Transverse colon (tissue), 4 donors: ENCODE measurements at regions not wholly inside any gene's neighbourhood (a gene's known extent, or its start where the extent isn't known, plus 50 kb on each side); places are given as distances from the start of the nearest gene placed in this dataset.

Source experiments
- DNase-seq: peaks from one replicate; pipeline ENCODE4 v3.0.0-alpha.2; 2019
- H3K27ac ChIP-seq, 4 donors: fragments of 200-600 bp; sonication (generic); 2 replicates each; pipeline ENCODE4 v1.5.1; 2016 to 2018; ENCODE audit warnings: inconsistent platforms in 4 of 4
- H3K27me3 ChIP-seq: fragments of 200-600 bp; sonication (generic); 2 replicates; pipeline ENCODE4 v1.5.1; 2017; ENCODE audit warnings: inconsistent platforms
- H3K36me3 ChIP-seq, 4 donors: fragments of 200-600 bp; sonication (generic); 2 replicates each; pipeline ENCODE4 v1.5.1; 2017 to 2019; ENCODE audit warnings: inconsistent platforms in 4 of 4
- H3K4me1 ChIP-seq, 4 donors: fragments of 200-600 bp; sonication (generic); 2 replicates each; pipeline ENCODE4 v1.5.1; 2017 to 2020; ENCODE audit warnings: inconsistent platforms in 4 of 4
- H3K4me3 ChIP-seq, 4 donors: fragments of 200-600 bp; sonication (generic); 1 replicate in 1 of 4; 2 replicates in 3 of 4; pipeline versions ENCODE4 v1.5.1 to v1.6.1; 2017 to 2019; ENCODE audit warnings: inconsistent platforms in 4 of 4
- H3K9me3 ChIP-seq, 2 donors: fragments of 200-600 bp; sonication (generic); 2 replicates each; pipeline ENCODE4 v1.5.1; 2017 to 2019; ENCODE audit warnings: inconsistent platforms in 2 of 2
- CTCF ChIP-seq, 5 experiments: fragments of 200-600 bp in 3 of 5; fragments of 450-650 bp in 2 of 5; sonication (generic) in 3 of 5; IDR thresholded peaks; 1 replicate in 2 of 5; 2 replicates in 3 of 5; pipeline ENCODE4 v1.5.1; 2016 to 2017; ENCODE audit warnings: antibody characterized with exemption in 5 of 5, inconsistent platforms in 3 of 5, mild to moderate bottlenecking in 2 of 5, moderate library complexity in 1 of 5
- EP300 ChIP-seq: sonication (generic); formaldehyde crosslinking; IDR thresholded peaks from one replicate; pipeline ENCODE4 v1.6.1; 2017; ENCODE audit warnings: antibody characterized with exemption, low read depth
- POLR2A ChIP-seq: fragments of 450-650 bp; IDR thresholded peaks from one replicate; pipeline ENCODE4 v1.6.1; 2016; ENCODE audit warnings: antibody characterized with exemption, mild to moderate bottlenecking, moderate library complexity
- POLR2AphosphoS5 ChIP-seq, 3 donors: sonication (generic); formaldehyde crosslinking; IDR thresholded peaks; one replicate each; pipeline ENCODE4 v1.6.1; 2016; ENCODE audit warnings: antibody characterized with exemption in 3 of 3
- WGBS, 2 donors: methylation state at CpG; one replicate each; pipeline ENCODE4 v1.1.5; 2018; ENCODE audit warnings: low coverage in 1 of 2; 5-methylcytosine and 5-hydroxymethylcytosine counted together
- in situ Hi-C, 4 donors: fragments of 200-750 bp; cut with MboI; loops; one replicate each; pipeline versions ENCODE4 v1.15.0 to v1.15.1; 2017; ENCODE audit warnings: low sequenced_read_pairs in 3 of 4, low pct_ligation_motif_present in 1 of 4, low pct_unique_long_range_greater_than_20kb in 1 of 4
- intact Hi-C: fragments of 100-400 bp; cut with DNase I; formaldehyde crosslinking; loops from one replicate; pipeline ENCODE4 v1.15.1; 2023; ENCODE audit warnings: low total_unique reads

- Histone ChIP-seq H3K36me3 (no peaks in the 10 kb centered on the region), H3K4me3 (no peak overlapping the region), H3K9me3 (no peaks in the 10 kb centered on the region), H3K27me3 (peaks cover 19% of the 10 kb centered on the region), H3K4me1 (no peaks in the 10 kb centered on the region), H3K27ac (no peak overlapping the region)
- no peak for DNase-seq
- in situ Hi-C loops: no loop called here
- TF ChIP-seq EP300: no peak
- TF ChIP-seq CTCF (IDR thresholded peaks at IDR 0.05): no peak
- TF ChIP-seq POLR2A: no peak
- TF ChIP-seq POLR2AphosphoS5 (IDR thresholded peaks at IDR 0.05): no peak
- intact Hi-C loops: no loop called here
- WGBS, 2 donors: 38 to 60% methylated on average over 1 of the region's 1 CpG
These were observed 142.9 kb downstream of the TFAP2A start for GRCh38 chr6:10271982-10272381.

DNA sequence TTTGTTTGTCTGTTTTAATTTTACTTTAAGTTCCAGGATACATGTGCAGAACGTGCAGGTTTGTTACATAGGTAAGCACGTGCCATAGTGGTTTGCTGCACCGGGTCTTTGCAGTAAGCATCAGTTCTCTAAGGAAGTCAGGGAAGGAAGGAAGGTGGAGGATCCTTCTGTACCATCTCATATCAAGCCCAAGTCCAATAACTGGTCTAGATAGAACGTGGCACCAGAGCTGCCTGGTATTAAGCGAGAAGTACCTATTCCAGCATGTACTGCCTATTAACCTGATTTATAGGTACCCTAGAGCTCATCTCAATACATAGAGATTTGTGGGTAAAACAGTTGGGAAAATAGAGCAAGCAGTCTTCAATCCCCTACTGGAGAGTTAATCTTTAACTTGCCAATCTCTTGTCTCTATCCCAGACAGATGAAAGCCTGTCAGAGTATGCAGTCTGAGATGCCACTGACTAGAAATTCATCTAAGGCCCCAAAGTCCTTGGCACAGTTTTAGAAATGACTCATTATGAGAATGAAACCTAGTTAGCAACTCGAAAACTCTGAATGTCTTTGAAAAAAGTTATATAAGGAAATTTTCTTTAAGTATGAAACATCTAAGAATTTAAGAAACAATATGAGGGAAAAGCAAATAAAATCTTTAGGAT, 144.9 kb downstream of the TFAP2A start:
- DNase-seq: no peak
- H3K36me3 ChIP-seq: no peaks in the 10 kb centered on the region
- no peak overlapping the region for H3K4me3 ChIP-seq
- intact Hi-C loops (no loop called here), in situ Hi-C loops (no loop called here)
- H3K27me3 ChIP-seq: peaks cover 19% of the 10 kb centered on the region
- no peaks in the 10 kb centered on the region for H3K9me3 ChIP-seq
- TF ChIP-seq EP300 (no peak), CTCF (IDR thresholded peaks at IDR 0.05) (no peak), POLR2A (no peak), POLR2AphosphoS5 (IDR thresholded peaks at IDR 0.05) (no peak)
- no peak overlapping the region for H3K27ac ChIP-seq
- no peaks in the 10 kb centered on the region for H3K4me1 ChIP-seq
- 50 to 62% methylated on average over 6 of the region's 6 CpGs for WGBS, 2 donors

GRCh38 chr6:10268611-10269310, 146.1 kb downstream of the TFAP2A start:
- no peaks in the 10 kb centered on the region for H3K36me3 ChIP-seq
- no peak for TF ChIP-seq CTCF (IDR thresholded peaks at IDR 0.05)
- TF ChIP-seq EP300: no peak
- no peak for TF ChIP-seq POLR2A
- no peak for TF ChIP-seq POLR2AphosphoS5 (IDR thresholded peaks at IDR 0.05)
- in situ Hi-C loops (no loop called here), intact Hi-C loops (no loop called here)
- no peaks in the 10 kb centered on the region for H3K9me3 ChIP-seq
- H3K27ac ChIP-seq: no peak overlapping the region
- H3K4me3 ChIP-seq: no peak overlapping the region
- DNase-seq: no peak
- peaks cover 19% of the 10 kb centered on the region for H3K27me3 ChIP-seq
- no peaks in the 10 kb centered on the region for H3K4me1 ChIP-seq
- 23 to 24% methylated on average over 7 to 14 of the region's 14 CpGs for WGBS, 2 donors

DNA sequence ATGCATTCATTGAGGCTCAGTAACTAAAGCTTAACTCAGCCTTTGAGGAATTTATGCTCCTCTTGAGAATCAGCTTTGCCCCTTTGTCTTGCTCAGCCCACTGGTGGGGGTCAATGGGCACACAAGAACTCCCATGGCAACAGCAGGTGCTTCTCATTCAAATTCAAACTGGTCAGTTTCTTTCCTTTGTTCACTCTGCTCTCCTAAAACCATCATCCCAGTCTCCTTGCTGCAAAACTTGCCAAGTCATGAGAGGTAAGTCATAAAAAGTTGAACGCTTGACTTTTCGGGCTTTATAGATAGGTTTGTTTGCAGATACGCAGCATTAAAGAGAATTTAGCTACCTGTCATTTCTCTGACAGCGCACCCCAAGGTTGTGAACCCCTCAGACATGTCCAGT, 146.8 kb downstream of the TFAP2A start:
- Histone ChIP-seq H3K4me1 (no peaks in the 10 kb centered on the region), H3K36me3 (no peaks in the 10 kb centered on the region), H3K9me3 (no peaks in the 10 kb centered on the region), H3K27ac (no peak overlapping the region), H3K27me3 (peaks cover 19% of the 10 kb centered on the region), H3K4me3 (no peak overlapping the region)
- no peak for TF ChIP-seq POLR2A
- in situ Hi-C loops (no loop called here), intact Hi-C loops (no loop called here)
- DNase-seq: no peak
- WGBS, 2 donors: 18 to 46% methylated on average over 4 of the region's 4 CpGs
